Breast epithelium (tissue), 4 donors: ENCODE measurements at regions not wholly inside any gene's neighbourhood (a gene's known extent, or its start where the extent isn't known, plus 50 kb on each side); places are given as distances from the start of the nearest gene placed in this dataset.
"Not testable (repeated sequence)": the region's sequence is repeated elsewhere in the genome, so short reads cannot be mapped to it uniquely, and the experiment has no call there.

Experiments used
- DNase-seq, 2 donors: peaks; one replicate each; pipeline ENCODE4 v3.0.0-alpha.2; 2019; ENCODE audit warnings: low spot score in 2 of 2
- H3K27ac ChIP-seq, 2 donors: fragments of 200-600 bp; sonication (generic) in 1 of 2; one replicate each; pipeline ENCODE4 v1.5.1; 2016 to 2019; ENCODE audit warnings: mild to moderate bottlenecking in 1 of 2
- H3K27me3 ChIP-seq, 2 donors: fragments of 200-600 bp; sonication (generic) in 1 of 2; one replicate each; pipeline versions ENCODE4 v1.5.1 to v1.6.0; 2017 to 2019; ENCODE audit warnings: control low read depth in 1 of 2, mild to moderate bottlenecking in 1 of 2
- H3K36me3 ChIP-seq: fragments of 200-600 bp; one replicate; pipeline ENCODE4 v1.5.1; 2019
- H3K4me1 ChIP-seq, 2 donors: fragments of 200-600 bp; sonication (generic); one replicate each; pipeline ENCODE4 v1.5.1; 2016 to 2019; ENCODE audit warnings: control low read depth in 1 of 2
- H3K4me3 ChIP-seq, 3 donors: fragments of 200-600 bp; sonication (generic); 1 replicate in 2 of 3; 2 replicates in 1 of 3; pipeline ENCODE4 v1.5.1; 2016 to 2019; ENCODE audit warnings: mild to moderate bottlenecking in 3 of 3, moderate library complexity in 2 of 3
- H3K9me3 ChIP-seq, 2 donors: fragments of 200-600 bp; sonication (generic) in 1 of 2; one replicate each; pipeline ENCODE4 v1.5.1; 2016 to 2019; ENCODE audit warnings: control low read depth in 1 of 2
- POLR2A ChIP-seq: fragments of 450-650 bp; IDR thresholded peaks from one replicate; pipeline ENCODE4 v1.6.1; 2016; ENCODE audit warnings: antibody characterized with exemption, mild to moderate bottlenecking, moderate library complexity
- POLR2AphosphoS5 ChIP-seq, 3 donors: sonication (generic); formaldehyde crosslinking; IDR thresholded peaks; one replicate each; pipeline ENCODE4 v1.6.1; 2017; ENCODE audit warnings: antibody characterized with exemption in 3 of 3
- intact Hi-C: fragments of 100-400 bp; cut with DNase I; formaldehyde crosslinking; loops from one replicate; pipeline ENCODE4 v1.15.1; 2023; ENCODE audit warnings: low total_unique reads
- TF ChIP-seq, protein P1 (sequence below), 3 donors: fragments of 450-650 bp; IDR thresholded peaks; one replicate each; pipeline ENCODE4 v1.5.1; 2016 to 2017; ENCODE audit warnings: antibody characterized with exemption in 3 of 3, mild to moderate bottlenecking in 3 of 3, moderate library complexity in 3 of 3

DNA sequence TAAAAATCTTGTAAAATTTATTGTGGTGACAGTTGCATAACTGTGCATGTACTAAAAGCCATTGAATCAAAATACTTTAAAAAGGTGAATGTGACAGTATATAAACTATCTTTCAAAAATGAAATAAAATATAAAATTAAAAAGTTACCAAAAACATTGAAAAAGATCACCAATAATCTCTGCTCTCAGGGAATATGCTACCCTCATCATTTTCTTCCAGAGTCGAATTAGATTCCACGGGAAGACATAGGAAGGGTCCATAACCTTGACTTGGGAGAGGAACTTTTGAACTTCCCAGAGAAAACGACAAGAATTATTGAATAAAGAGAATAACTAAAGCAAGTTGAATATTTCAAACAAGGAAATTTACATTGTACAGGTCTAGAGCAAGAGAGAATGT, 649.5 kb downstream of the NUP35 start:
- DNase-seq = no peak
- Histone ChIP-seq H3K9me3 (no peaks in the 10 kb centered on the region), H3K27me3 (no peaks in the 10 kb centered on the region), H3K4me3 (no peak overlapping the region), H3K36me3 (no peaks in the 10 kb centered on the region), H3K27ac (no peak overlapping the region), H3K4me1 (no peaks in the 10 kb centered on the region)
- intact Hi-C loops = no loop called here
- no peak for TF ChIP-seq POLR2AphosphoS5 (IDR thresholded peaks at IDR 0.05)
- TF ChIP-seq, protein P1, sequence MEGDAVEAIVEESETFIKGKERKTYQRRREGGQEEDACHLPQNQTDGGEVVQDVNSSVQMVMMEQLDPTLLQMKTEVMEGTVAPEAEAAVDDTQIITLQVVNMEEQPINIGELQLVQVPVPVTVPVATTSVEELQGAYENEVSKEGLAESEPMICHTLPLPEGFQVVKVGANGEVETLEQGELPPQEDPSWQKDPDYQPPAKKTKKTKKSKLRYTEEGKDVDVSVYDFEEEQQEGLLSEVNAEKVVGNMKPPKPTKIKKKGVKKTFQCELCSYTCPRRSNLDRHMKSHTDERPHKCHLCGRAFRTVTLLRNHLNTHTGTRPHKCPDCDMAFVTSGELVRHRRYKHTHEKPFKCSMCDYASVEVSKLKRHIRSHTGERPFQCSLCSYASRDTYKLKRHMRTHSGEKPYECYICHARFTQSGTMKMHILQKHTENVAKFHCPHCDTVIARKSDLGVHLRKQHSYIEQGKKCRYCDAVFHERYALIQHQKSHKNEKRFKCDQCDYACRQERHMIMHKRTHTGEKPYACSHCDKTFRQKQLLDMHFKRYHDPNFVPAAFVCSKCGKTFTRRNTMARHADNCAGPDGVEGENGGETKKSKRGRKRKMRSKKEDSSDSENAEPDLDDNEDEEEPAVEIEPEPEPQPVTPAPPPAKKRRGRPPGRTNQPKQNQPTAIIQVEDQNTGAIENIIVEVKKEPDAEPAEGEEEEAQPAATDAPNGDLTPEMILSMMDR (IDR thresholded peaks at IDR 0.05) = no peak
- no peak for TF ChIP-seq POLR2A

DNA sequence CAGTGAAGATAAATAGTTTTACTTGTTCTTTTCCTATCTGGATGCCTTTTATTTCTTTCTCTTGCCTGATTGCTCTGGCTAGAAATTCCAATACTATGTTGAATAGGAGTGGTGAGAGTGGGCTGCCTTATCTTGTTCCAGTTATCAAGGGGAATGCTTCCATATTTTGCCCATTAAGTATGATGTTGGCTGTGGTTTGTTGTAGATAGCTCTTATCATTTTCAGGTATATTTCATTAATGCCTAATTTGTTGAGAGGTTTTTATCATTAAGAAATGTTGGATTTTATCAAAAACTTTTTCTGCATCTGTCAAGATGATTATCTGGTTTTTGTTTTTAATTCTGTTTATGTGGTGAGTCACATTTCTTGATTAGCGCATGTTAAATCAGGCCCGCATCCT, 655.8 kb downstream of the NUP35 start:
- no peaks in the 10 kb centered on the region for H3K36me3 ChIP-seq
- H3K4me3 ChIP-seq = no peak overlapping the region
- no peaks in the 10 kb centered on the region for H3K4me1 ChIP-seq
- no peak for TF ChIP-seq POLR2A
- TF ChIP-seq POLR2AphosphoS5 (IDR thresholded peaks at IDR 0.05) = no peak
- TF ChIP-seq, protein P1 (IDR thresholded peaks at IDR 0.05) = no peak
- no peaks in the 10 kb centered on the region for H3K27me3 ChIP-seq
- no peaks in the 10 kb centered on the region for H3K9me3 ChIP-seq
- no peak for DNase-seq
- intact Hi-C loops = no loop called here
- no peak overlapping the region for H3K27ac ChIP-seq

DNA sequence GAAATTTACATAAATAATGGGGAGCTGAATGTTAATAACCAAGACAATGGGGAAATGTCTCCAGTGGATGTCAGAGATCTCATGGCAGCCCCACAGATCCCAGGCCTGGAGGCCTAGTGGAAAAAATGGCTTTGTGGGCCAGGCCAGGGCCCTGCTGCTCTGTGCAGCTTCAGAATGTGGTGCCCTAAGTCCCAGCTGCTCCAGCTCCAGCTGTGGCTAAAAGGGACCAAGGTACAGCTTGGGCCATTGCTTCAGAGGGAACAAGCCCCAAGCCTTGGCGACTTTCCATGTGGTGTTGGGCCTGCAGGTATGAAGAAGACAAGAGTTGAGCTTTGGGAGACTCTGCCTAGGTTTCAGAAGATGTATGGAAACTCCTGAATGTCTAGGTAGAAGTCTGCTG, 658.2 kb downstream of the NUP35 start:
- Histone ChIP-seq H3K27me3 (no peaks in the 10 kb centered on the region), H3K36me3 (no peaks in the 10 kb centered on the region), H3K27ac (no peak overlapping the region), H3K4me1 (no peaks in the 10 kb centered on the region), H3K9me3 (no peaks in the 10 kb centered on the region), H3K4me3 (no peak overlapping the region)
- no peak for DNase-seq
- intact Hi-C loops = no loop called here
- TF ChIP-seq, protein P1 (IDR thresholded peaks at IDR 0.05) = no peak
- TF ChIP-seq POLR2AphosphoS5 (IDR thresholded peaks at IDR 0.05) (no peak), POLR2A (no peak)

DNA sequence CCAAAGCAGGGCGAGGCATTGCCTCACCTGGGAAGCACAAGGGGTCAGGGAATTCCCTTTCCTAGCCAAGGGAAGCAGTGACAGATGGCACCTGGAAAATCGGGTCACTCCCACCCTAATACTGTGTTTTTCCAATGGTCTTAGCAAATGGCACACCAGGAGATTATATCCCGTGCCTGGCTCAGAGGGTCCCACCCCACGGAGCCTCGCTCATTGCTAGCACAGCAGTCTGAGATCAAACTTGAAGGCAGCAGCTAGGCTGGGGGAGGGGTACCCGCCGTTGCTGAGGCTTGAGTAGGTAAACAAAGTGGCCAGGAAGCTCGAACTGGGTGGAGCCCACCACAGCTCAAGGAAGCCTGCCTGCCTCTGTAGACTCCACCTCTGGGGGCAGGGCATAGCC, 664.6 kb downstream of the NUP35 start:
- H3K4me3 ChIP-seq, DNase-seq, H3K27ac ChIP-seq, H3K36me3 ChIP-seq, intact Hi-C loops, H3K27me3 ChIP-seq, H3K4me1 ChIP-seq: not testable (repeated sequence)
- peaks cover 10 to 15% of the 10 kb centered on the region in 2 donors for H3K9me3 ChIP-seq

DNA sequence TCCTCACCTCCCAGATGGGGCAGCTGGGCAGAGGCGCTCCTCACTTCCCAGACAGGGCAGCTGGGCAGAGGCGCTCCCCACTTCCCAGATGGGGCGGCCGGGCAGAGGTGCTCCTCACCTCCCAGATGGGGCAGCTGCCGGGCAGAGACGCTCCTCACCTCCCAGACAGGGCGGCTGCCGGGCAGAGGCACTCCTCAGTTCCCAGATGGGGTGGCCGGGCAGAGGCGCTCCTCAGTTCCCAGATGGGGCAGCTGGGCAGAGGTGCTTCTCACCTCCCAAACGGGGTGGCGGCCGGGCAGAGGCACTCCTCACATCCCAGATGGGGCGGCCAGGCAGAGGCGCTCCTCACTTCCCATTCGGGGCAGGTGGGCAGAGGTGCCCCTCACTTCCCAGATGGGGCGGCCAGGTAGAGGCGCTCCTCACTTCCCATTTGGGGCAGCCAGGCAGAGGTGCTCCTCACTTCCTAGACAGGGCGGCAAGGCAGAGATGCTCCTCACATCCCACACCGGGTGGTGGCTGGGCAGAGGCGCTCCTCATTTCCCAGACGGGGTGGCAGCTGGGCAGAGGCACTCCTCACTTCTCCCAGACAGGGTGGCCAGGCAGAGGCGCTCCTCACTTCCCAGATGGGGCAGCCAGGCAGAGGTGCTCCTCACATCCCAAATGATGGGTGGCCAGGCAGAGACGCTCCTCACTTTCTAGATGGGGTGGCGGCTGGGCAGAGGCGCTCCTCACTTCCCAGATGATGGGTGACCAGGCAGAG, 668.1 kb downstream of the NUP35 start:
- intact Hi-C loops, H3K27me3 ChIP-seq, H3K4me1 ChIP-seq, DNase-seq, H3K36me3 ChIP-seq, H3K27ac ChIP-seq, H3K4me3 ChIP-seq: not testable (repeated sequence)
- H3K9me3 ChIP-seq = peaks cover 10 to 15% of the 10 kb centered on the region in 2 donors

DNA sequence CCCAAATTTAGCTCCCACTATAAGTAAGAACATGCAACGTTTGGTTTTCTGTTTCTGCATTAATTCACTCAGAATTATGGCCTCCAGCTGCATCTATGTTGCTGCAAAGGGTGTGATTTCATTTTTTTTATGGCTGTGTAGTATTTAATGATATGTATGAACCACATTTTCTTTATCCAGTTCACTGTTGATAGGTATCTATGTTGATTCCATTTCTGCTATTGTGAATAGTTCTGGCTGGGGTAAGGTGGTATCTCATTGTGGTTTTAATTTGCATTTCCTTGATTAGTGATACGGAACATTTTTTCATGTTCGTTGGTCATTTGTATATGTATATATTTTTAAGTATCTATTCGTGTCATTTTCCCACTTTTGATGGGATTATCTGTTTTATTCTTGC, 674.3 kb downstream of the NUP35 start:
- TF ChIP-seq, protein P1 (IDR thresholded peaks at IDR 0.05) = no peak
- TF ChIP-seq POLR2AphosphoS5 (IDR thresholded peaks at IDR 0.05) (no peak), POLR2A (no peak)
- intact Hi-C loops = no loop called here

More for the DNA sequence above, 674.3 kb downstream of the NUP35 start:
- Histone ChIP-seq H3K27ac (no peak overlapping the region), H3K27me3 (no peaks in the 10 kb centered on the region), H3K4me3 (no peak overlapping the region), H3K9me3 (peaks cover 0 to 10% of the 10 kb centered on the region in 2 donors), H3K4me1 (no peaks in the 10 kb centered on the region), H3K36me3 (no peaks in the 10 kb centered on the region)
- DNase-seq = no peak
